ENCODE measurements at regions not wholly inside any gene's neighbourhood (a gene's known extent, or its start where the extent isn't known, plus 50 kb on each side); places are given as distances from the start of the nearest gene placed in this dataset.

- Histone ChIP-seq H3K9me3 (ENCODE audit: control insufficient read depth, insufficient read depth, low read depth, low read length) (no peaks in the 10 kb centered on the region), H3K4me3 (ENCODE audit: low read depth, low read length) (no peak overlapping the region), H3K27ac (ENCODE audit: extremely low read depth, low read depth, low read length) (no peak overlapping the region), H3K36me3 (ENCODE audit: control insufficient read depth in 2 of 2, insufficient read depth in 1 of 2, low read length in 2 of 2) (no peaks in the 10 kb centered on the region), H3K4me1 (ENCODE audit: control insufficient read depth, insufficient read depth, low read length) (no peaks in the 10 kb centered on the region)
- no peak for TF ChIP-seq ZBTB7A (tag by site-specific recombination; IDR thresholded peaks at IDR 0.05; ENCODE audit: low read depth)
- TF ChIP-seq ZFP3 (tag by site-specific recombination; IDR thresholded peaks at IDR 0.05; ENCODE audit: low read depth) = no peak
- no peak for TF ChIP-seq BCL11B (tag by site-specific recombination; IDR thresholded peaks at IDR 0.05; ENCODE audit: low read depth)
- TF ChIP-seq, protein P1, sequence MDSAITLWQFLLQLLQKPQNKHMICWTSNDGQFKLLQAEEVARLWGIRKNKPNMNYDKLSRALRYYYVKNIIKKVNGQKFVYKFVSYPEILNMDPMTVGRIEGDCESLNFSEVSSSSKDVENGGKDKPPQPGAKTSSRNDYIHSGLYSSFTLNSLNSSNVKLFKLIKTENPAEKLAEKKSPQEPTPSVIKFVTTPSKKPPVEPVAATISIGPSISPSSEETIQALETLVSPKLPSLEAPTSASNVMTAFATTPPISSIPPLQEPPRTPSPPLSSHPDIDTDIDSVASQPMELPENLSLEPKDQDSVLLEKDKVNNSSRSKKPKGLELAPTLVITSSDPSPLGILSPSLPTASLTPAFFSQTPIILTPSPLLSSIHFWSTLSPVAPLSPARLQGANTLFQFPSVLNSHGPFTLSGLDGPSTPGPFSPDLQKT (IDR thresholded peaks at IDR 0.05; ENCODE audit: borderline replicate concordance, low read depth, low read length) = no peak
- TF ChIP-seq ZNF175 (tag by site-specific recombination; IDR thresholded peaks at IDR 0.05) = no peak
- TF ChIP-seq YY2 (tag by site-specific recombination; IDR thresholded peaks at IDR 0.05) = no peak
- TF ChIP-seq ZNF792 (tag by site-specific recombination; IDR thresholded peaks at IDR 0.05) = no peak
- TF ChIP-seq ZNF184 (tag by site-specific recombination; IDR thresholded peaks at IDR 0.05) = no peak
- TF ChIP-seq ZNF366 (tag by site-specific recombination; conservative IDR thresholded peaks at IDR 0.05) = no peak
- no peak for TF ChIP-seq HOXC10 (CRISPR knock-in tag; IDR thresholded peaks at IDR 0.05)
- no peak for TF ChIP-seq ATF2 (tag by site-specific recombination; IDR thresholded peaks at IDR 0.05; ENCODE audit: low read depth)
- no peak for TF ChIP-seq GFI1B (tag by site-specific recombination; IDR thresholded peaks at IDR 0.05)
- TF ChIP-seq TCF7L2 (IDR thresholded peaks at IDR 0.05; ENCODE audit: borderline replicate concordance, low read depth, low read length) = no peak
- ChIA-PET POLR2A (no interaction called here), CTCF (interaction anchor here (1.2 kb wide), 1 partner anchor 422 kb away, joined by 4 read pairs; no protein-coding TSS in a partner anchor)
Measured at GRCh38 chr21:38716088-38716487, 89.6 kb upstream of the ETS2 start.

DNA sequence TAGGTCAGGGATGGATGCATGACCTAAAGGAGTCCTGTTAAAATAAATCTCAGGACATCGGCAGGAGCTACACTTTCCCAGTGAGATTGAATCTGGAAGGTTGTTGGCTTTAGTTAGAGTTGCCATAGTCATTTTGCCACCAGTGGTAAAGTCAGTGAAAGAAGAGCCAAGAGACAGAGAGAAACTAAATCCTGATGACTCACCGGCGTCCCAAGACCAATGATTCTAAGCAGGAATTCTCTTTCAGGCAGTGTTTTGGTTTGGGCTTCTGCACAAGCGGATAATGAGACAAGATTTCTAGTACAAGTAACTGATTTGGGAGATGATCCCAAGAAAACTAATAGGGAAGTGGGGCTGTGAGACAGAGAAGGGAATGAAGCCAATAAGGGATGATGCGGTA lies 88.8 kb upstream of the ETS2 start:
- Histone ChIP-seq H3K4me3 (ENCODE audit: low read depth, low read length) (no peak overlapping the region), H3K9me3 (ENCODE audit: control insufficient read depth, insufficient read depth, low read depth, low read length) (no peaks in the 10 kb centered on the region), H3K27ac (ENCODE audit: extremely low read depth, low read depth, low read length) (no peak overlapping the region), H3K4me1 (ENCODE audit: control insufficient read depth, insufficient read depth, low read length) (no peaks in the 10 kb centered on the region), H3K36me3 (ENCODE audit: control insufficient read depth in 2 of 2, insufficient read depth in 1 of 2, low read length in 2 of 2) (no peaks in the 10 kb centered on the region)
- POLR2A ChIA-PET = no interaction called here
- CTCF ChIA-PET = no interaction called here
- TF ChIP-seq ZNF132 (tag by site-specific recombination; IDR thresholded peaks at IDR 0.05; ENCODE audit: borderline replicate concordance) (no peak), ZNF664 (tag by site-specific recombination; IDR thresholded peaks at IDR 0.05) (no peak), ZNF202 (tag by site-specific recombination; IDR thresholded peaks at IDR 0.05; ENCODE audit: borderline replicate concordance) (no peak)
- TF ChIP-seq, protein P2, sequence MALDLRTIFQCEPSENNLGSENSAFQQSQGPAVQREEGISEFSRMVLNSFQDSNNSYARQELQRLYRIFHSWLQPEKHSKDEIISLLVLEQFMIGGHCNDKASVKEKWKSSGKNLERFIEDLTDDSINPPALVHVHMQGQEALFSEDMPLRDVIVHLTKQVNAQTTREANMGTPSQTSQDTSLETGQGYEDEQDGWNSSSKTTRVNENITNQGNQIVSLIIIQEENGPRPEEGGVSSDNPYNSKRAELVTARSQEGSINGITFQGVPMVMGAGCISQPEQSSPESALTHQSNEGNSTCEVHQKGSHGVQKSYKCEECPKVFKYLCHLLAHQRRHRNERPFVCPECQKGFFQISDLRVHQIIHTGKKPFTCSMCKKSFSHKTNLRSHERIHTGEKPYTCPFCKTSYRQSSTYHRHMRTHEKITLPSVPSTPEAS (tag by site-specific recombination; IDR thresholded peaks at IDR 0.05) = no peak

DNA sequence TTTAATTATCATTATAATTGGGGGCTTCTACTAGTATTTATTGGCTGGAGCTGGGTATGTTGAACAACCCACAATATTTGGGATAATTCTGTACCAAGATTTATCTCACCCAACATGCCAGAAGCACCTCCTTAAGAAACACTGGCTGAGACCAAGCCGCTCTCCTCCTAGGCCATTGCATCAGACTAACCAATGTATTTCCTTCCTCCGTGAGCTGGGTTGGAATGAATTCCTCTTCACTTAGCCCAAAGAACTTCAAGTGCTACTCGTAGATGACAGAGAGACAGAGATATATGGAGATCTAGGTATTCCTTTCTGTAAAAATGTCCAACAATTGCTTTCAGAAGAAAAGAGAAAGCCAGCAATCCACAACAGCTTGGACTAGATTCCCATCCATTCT lies 87.2 kb upstream of the ETS2 start:
- Histone ChIP-seq H3K4me3 (ENCODE audit: low read depth, low read length) (no peak overlapping the region), H3K9me3 (ENCODE audit: control insufficient read depth, insufficient read depth, low read depth, low read length) (no peaks in the 10 kb centered on the region), H3K36me3 (ENCODE audit: control insufficient read depth in 2 of 2, insufficient read depth in 1 of 2, low read length in 2 of 2) (no peaks in the 10 kb centered on the region), H3K27ac (ENCODE audit: extremely low read depth, low read depth, low read length) (no peak overlapping the region), H3K4me1 (ENCODE audit: control insufficient read depth, insufficient read depth, low read length) (no peaks in the 10 kb centered on the region)
- ChIA-PET POLR2A (no interaction called here), CTCF (interaction anchor here (1.0 to 1.5 kb wide), 2 partner anchors 16 to 19 kb away, joined by 3 read pairs; no protein-coding TSS in a partner anchor)
- no peak for TF ChIP-seq GFI1B (tag by site-specific recombination; IDR thresholded peaks at IDR 0.05)
- TF ChIP-seq ZNF830 (tag by site-specific recombination; IDR thresholded peaks at IDR 0.05; ENCODE audit: low read depth) = no peak
- no peak for TF ChIP-seq ZNF423 (tag by site-specific recombination; IDR thresholded peaks at IDR 0.05)
- TF ChIP-seq SALL2 (tag by site-specific recombination; IDR thresholded peaks at IDR 0.05; ENCODE audit: borderline replicate concordance) = no peak
- TF ChIP-seq ZNF350 (tag by site-specific recombination; IDR thresholded peaks at IDR 0.05) = no peak
- TF ChIP-seq, protein P3, sequence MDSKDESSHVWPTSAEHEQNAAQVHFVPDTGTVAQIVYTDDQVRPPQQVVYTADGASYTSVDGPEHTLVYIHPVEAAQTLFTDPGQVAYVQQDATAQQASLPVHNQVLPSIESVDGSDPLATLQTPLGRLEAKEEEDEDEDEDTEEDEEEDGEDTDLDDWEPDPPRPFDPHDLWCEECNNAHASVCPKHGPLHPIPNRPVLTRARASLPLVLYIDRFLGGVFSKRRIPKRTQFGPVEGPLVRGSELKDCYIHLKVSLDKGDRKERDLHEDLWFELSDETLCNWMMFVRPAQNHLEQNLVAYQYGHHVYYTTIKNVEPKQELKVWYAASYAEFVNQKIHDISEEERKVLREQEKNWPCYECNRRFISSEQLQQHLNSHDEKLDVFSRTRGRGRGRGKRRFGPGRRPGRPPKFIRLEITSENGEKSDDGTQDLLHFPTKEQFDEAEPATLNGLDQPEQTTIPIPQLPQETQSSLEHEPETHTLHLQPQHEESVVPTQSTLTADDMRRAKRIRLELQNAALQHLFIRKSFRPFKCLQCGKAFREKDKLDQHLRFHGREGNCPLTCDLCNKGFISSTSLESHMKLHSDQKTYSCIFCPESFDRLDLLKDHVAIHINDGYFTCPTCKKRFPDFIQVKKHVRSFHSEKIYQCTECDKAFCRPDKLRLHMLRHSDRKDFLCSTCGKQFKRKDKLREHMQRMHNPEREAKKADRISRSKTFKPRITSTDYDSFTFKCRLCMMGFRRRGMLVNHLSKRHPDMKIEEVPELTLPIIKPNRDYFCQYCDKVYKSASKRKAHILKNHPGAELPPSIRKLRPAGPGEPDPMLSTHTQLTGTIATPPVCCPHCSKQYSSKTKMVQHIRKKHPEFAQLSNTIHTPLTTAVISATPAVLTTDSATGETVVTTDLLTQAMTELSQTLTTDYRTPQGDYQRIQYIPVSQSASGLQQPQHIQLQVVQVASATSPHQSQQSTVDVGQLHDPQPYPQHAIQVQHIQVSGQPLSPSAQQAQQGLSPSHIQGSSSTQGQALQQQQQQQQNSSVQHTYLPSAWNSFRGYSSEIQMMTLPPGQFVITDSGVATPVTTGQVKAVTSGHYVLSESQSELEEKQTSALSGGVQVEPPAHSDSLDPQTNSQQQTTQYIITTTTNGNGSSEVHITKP (tag by site-specific recombination; IDR thresholded peaks at IDR 0.05) = no peak
- TF ChIP-seq SP7 (tag by site-specific recombination; IDR thresholded peaks at IDR 0.05) = no peak
- TF ChIP-seq, protein P4, sequence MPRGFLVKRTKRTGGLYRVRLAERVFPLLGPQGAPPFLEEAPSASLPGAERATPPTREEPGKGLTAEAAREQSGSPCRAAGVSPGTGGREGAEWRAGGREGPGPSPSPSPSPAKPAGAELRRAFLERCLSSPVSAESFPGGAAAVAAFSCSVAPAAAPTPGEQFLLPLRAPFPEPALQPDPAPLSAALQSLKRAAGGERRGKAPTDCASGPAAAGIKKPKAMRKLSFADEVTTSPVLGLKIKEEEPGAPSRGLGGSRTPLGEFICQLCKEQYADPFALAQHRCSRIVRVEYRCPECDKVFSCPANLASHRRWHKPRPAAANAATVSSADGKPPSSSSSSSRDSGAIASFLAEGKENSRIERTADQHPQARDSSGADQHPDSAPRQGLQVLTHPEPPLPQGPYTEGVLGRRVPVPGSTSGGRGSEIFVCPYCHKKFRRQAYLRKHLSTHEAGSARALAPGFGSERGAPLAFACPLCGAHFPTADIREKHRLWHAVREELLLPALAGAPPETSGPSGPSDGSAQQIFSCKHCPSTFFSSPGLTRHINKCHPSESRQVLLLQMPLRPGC (tag by site-specific recombination; IDR thresholded peaks at IDR 0.05) = no peak
- TF ChIP-seq KLF16 (tag by site-specific recombination; IDR thresholded peaks at IDR 0.05) = no peak
